DND-41 (cell line): ENCODE measurements at regions not wholly inside any gene's neighbourhood (a gene's known extent, or its start where the extent isn't known, plus 50 kb on each side); places are given as distances from the start of the nearest gene placed in this dataset.

ENCODE experiments used
- EZH2 ChIP-seq: IDR thresholded peaks from 3 replicates; pipeline ENCODE4 v1.6.1; 2012; ENCODE audit warnings: borderline replicate concordance, low read depth, mild to moderate bottlenecking, moderate library complexity, low read length, inconsistent platforms; ENCODE audit not compliant: severe bottlenecking
- TF ChIP-seq, protein P1 (sequence below): IDR thresholded peaks from 2 replicates; pipeline ENCODE4 v1.5.1; 2012; ENCODE audit warnings: borderline replicate concordance, low read length, moderate library complexity, mild to moderate bottlenecking; ENCODE audit not compliant: poor library complexity, severe bottlenecking; ENCODE audit errors: extremely low read depth

GRCh38 chr11:90448256-90448655 is 225.4 kb upstream of the CHORDC1 start:
- TF ChIP-seq, protein P1, sequence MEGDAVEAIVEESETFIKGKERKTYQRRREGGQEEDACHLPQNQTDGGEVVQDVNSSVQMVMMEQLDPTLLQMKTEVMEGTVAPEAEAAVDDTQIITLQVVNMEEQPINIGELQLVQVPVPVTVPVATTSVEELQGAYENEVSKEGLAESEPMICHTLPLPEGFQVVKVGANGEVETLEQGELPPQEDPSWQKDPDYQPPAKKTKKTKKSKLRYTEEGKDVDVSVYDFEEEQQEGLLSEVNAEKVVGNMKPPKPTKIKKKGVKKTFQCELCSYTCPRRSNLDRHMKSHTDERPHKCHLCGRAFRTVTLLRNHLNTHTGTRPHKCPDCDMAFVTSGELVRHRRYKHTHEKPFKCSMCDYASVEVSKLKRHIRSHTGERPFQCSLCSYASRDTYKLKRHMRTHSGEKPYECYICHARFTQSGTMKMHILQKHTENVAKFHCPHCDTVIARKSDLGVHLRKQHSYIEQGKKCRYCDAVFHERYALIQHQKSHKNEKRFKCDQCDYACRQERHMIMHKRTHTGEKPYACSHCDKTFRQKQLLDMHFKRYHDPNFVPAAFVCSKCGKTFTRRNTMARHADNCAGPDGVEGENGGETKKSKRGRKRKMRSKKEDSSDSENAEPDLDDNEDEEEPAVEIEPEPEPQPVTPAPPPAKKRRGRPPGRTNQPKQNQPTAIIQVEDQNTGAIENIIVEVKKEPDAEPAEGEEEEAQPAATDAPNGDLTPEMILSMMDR, result no peak
- no peak for TF ChIP-seq EZH2
